ENCODE measurements at regions not wholly inside any gene's neighbourhood (a gene's known extent, or its start where the extent isn't known, plus 50 kb on each side); places are given as distances from the start of the nearest gene placed in this dataset.
A peak's percentile ranks its signal among the peaks of the same experiment; 100 is the strongest.

GRCh38 chr5:29796013-29796412 lies 1397.5 kb upstream of the CDH6 start:
- Histone ChIP-seq H3K27me3 (ENCODE audit: insufficient read depth, low read length) (no peaks in the 10 kb centered on the region), H2BK5ac (ENCODE audit: insufficient read length, low read length) (no peak overlapping the region), H3K79me2 (ENCODE audit: insufficient read depth, low read length) (no peaks in the 10 kb centered on the region), H3K56ac (ENCODE audit: insufficient read length, low read depth, low read length) (no peak overlapping the region), H3K4me2 (ENCODE audit: insufficient read depth, insufficient read length, low read length) (no peak overlapping the region), H3K4me1 (ENCODE audit: insufficient read depth, low read length) (no peaks in the 10 kb centered on the region), H3K79me1 (ENCODE audit: insufficient read depth, low read depth, low read length, poor library complexity, severe bottlenecking) (no peaks in the 10 kb centered on the region), H3K23me2 (ENCODE audit: insufficient read length, low read depth, low read length, poor library complexity, severe bottlenecking) (no peaks in the 10 kb centered on the region), H2AFZ (ENCODE audit: low read length) (no peak overlapping the region), H3K14ac (ENCODE audit: insufficient read depth, low read length) (no peak overlapping the region), H3K9ac (ENCODE audit: extremely low read depth, insufficient read length, low read length) (no peak overlapping the region), H3K27ac (ENCODE audit: insufficient read length, low read depth, low read length) (no peak overlapping the region), H3T11ph (ENCODE audit: low read length) (no peak overlapping the region), H2BK120ac (ENCODE audit: low read depth, low read length, poor library complexity, severe bottlenecking) (no peak overlapping the region), H2BK15ac (ENCODE audit: low read depth, low read length) (no peak overlapping the region), H2AK5ac (ENCODE audit: insufficient read length, low read length) (no peak overlapping the region), H3K9me3 (ENCODE audit: control insufficient read depth, low read depth, low read length) (no peaks in the 10 kb centered on the region), H4K5ac (ENCODE audit: insufficient read length, low read depth, low read length) (no peak overlapping the region), H4K91ac (ENCODE audit: insufficient read length, low read depth, low read length) (no peak overlapping the region), H2BK12ac (ENCODE audit: insufficient read length, low read depth, low read length) (no peak overlapping the region), H4K20me1 (ENCODE audit: control insufficient read depth, insufficient read depth, insufficient read length) (no peaks in the 10 kb centered on the region), H3K18ac (ENCODE audit: insufficient read length, low read depth, low read length) (no peak overlapping the region), H4K8ac (replicated peaks; ENCODE audit: insufficient read length, low read depth, low read length) (no peak overlapping the region), H3K23ac (ENCODE audit: insufficient read length, low read depth, low read length) (no peak overlapping the region), H2BK20ac (ENCODE audit: low read depth, low read length, poor library complexity, severe bottlenecking) (no peak overlapping the region), H3K4ac (ENCODE audit: low read depth, low read length) (no peak overlapping the region)
- Mint-ChIP-seq H3K27ac (peak overlapping the region in 1 of 3 experiments; percentile 85; a peak in 2 of 7 replicates), H3K36me3 (ENCODE audit: insufficient read depth in 1 of 3, low read depth in 3 of 3) (0 out of 7 replicates have a peak, but pooled peaks cover 0 to 2% (median 0%) of the 10 kb centered on the region in 3 experiments), H3K4me3 (no peak overlapping the region), H3K4me1 (no peaks in the 10 kb centered on the region), H3K9me3 (peaks cover 3 to 4% of the 10 kb centered on the region in 2 experiments; a peak in 3 of 5 replicates), H3K27me3 (ENCODE audit: low read depth) (no peaks in the 10 kb centered on the region)
- DNase-seq = peak; percentile 27
- WGBS (ENCODE audit: extremely low coverage, insufficient read length, low lambda C conversion rate) = no CpG with 5 or more reads among the region's 2 CpGs
- TF ChIP-seq CTCF (conservative IDR thresholded peaks at IDR 0.05) = no peak

All from H9 (cell line).